SU-DHL-6 (cell line): ENCODE measurements at regions not wholly inside any gene's neighbourhood (a gene's known extent, or its start where the extent isn't known, plus 50 kb on each side); places are given as distances from the start of the nearest gene placed in this dataset.

Source experiments
- H2AFZ ChIP-seq: fragments of 200-600 bp; sonication (generic); 2 replicates; pipeline ENCODE4 v1.6.1; 2014; ENCODE audit warnings: low read depth, mild to moderate bottlenecking, moderate library complexity, mixed read lengths, antibody characterized with exemption, low read length; ENCODE audit not compliant: severe bottlenecking
- H3F3A ChIP-seq: fragments of 200-600 bp; shearing (Covaris generic); 2 replicates; pipeline ENCODE4 v1.6.0; 2016; ENCODE audit warnings: antibody characterized with exemption, mild to moderate bottlenecking; ENCODE audit not compliant: insufficient read depth
- H3K27ac ChIP-seq: fragments of 200-600 bp; sonication (generic); 2 replicates; pipeline ENCODE4 v1.5.1; 2016; ENCODE audit warnings: low read depth, mild to moderate bottlenecking, low read length, moderate library complexity, mixed read lengths
- H3K27me3 ChIP-seq: fragments of 200-600 bp; sonication (generic), shearing (Covaris generic); 2 replicates; pipeline ENCODE4 v1.6.0; 2014; ENCODE audit warnings: mild to moderate bottlenecking, low read length
- H3K36me3 ChIP-seq: fragments of 200-600 bp; sonication (generic); 2 replicates; pipeline ENCODE4 v1.6.1; 2014; ENCODE audit warnings: mild to moderate bottlenecking, low read length, mixed read lengths
- H3K4me2 ChIP-seq: fragments of 300-600, 200-600 bp; shearing (Covaris generic), sonication (generic); 2 replicates; pipeline ENCODE4 v1.6.0; 2014; ENCODE audit warnings: low read length, low read depth, mild to moderate bottlenecking; ENCODE audit not compliant: poor library complexity, severe bottlenecking
- H3K4me3 ChIP-seq: fragments of 200-600 bp; sonication (generic); 2 replicates; pipeline ENCODE4 v1.5.1; 2014; ENCODE audit warnings: antibody characterized with exemption, low read length, mild to moderate bottlenecking, mixed read lengths; ENCODE audit not compliant: insufficient read depth, poor library complexity, severe bottlenecking
- H3K79me2 ChIP-seq: fragments of 200-600 bp; sonication (generic); 2 replicates; pipeline ENCODE4 v1.6.1; 2014; ENCODE audit warnings: mild to moderate bottlenecking, low read length, moderate library complexity; ENCODE audit not compliant: insufficient read depth
- H3K9ac ChIP-seq: fragments of 200-600 bp; sonication (generic); 2 replicates; pipeline ENCODE4 v1.7.0; 2014; ENCODE audit warnings: mild to moderate bottlenecking, low read length
- H3K9me2 ChIP-seq: fragments of 200-600 bp; sonication (generic); replicated peaks from 2 replicates; pipeline ENCODE4 v1.6.1; 2014; ENCODE audit warnings: low read length; ENCODE audit not compliant: insufficient read depth
- H3K9me3 ChIP-seq: fragments of 200-600 bp; sonication (generic); 2 replicates; pipeline ENCODE4 v1.6.1; 2014; ENCODE audit warnings: low read length, mixed read lengths; ENCODE audit not compliant: insufficient read depth
- H4K20me1 ChIP-seq: fragments of 200-600 bp; sonication (generic); 2 replicates; pipeline ENCODE4 v1.6.1; 2014; ENCODE audit warnings: low read depth, mild to moderate bottlenecking, antibody characterized with exemption, low read length, moderate library complexity, mixed read lengths
- CTCF ChIP-seq: fragments of 200-600 bp; sonication (generic); IDR thresholded peaks from one replicate; pipeline ENCODE4 v1.5.1; 2017; ENCODE audit warnings: antibody characterized with exemption, mild to moderate bottlenecking, low read length, moderate library complexity; ENCODE audit not compliant: insufficient read depth, poor library complexity, severe bottlenecking
- EZH2phosphoT487 ChIP-seq: fragments of 200-600 bp; sonication (generic), shearing (Covaris generic); conservative IDR thresholded peaks from 2 replicates; pipeline ENCODE4 v1.6.1; 2018; ENCODE audit warnings: mild to moderate bottlenecking, antibody characterized with exemption, low read length, moderate library complexity, mixed read lengths

DNA sequence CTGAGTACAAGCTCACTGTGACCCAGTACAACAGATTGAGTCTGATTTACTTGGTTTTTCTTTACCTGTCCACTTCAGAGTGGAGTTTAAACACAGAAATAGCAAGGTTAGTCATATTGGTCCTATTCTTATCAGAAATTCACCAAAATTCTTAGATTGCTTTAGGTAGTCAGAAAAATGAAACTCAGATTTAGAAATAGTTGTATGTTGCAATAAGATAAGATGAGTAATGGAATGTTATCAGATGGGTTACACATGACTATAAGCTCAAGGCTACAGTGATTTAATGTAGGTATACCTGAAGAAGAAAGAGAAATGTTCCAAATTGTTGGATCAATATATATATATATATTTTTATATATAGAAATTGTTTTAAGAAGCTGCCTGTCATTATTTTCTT, 524.1 kb downstream of the LRFN5 start:
- Histone ChIP-seq H3K79me2 (no peaks in the 10 kb centered on the region), H3K9me2 (no peaks in the 10 kb centered on the region), H3F3A (no peaks in the 10 kb centered on the region), H3K27ac (no peak overlapping the region), H3K36me3 (no peaks in the 10 kb centered on the region), H3K4me3 (no peak overlapping the region), H4K20me1 (no peaks in the 10 kb centered on the region), H2AFZ (peak overlapping the region; percentile 39), H3K9ac (no peak overlapping the region), H3K9me3 (0 out of 2 replicates have a peak, but pooled peaks cover 2% of the 10 kb centered on the region), H3K27me3 (no peaks in the 10 kb centered on the region), H3K4me2 (no peak overlapping the region)
- TF ChIP-seq CTCF (no peak), EZH2phosphoT487 (no peak)

DNA sequence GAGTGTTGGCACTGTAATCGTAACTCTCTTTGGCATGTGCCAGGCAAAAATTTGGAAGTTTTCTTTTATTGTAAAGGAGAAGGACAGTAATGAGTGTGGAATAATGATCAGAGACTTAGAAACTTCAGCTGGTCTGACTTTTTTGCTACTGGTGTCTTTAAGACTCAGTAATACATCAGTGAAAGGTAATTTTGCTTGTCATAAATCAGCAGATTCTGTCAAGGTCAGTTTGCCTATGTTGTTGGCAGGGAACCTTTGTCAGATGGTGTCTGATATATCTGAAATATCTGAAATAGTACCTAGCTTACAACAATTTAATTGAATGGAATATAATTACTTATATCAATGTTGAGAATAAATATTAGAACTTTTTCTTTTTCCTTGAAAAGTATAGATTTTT, 516.9 kb downstream of the LRFN5 start:
- Histone ChIP-seq H3K27me3 (no peaks in the 10 kb centered on the region), H3K4me2 (no peak overlapping the region), H3K36me3 (no peaks in the 10 kb centered on the region), H3K79me2 (no peaks in the 10 kb centered on the region), H3K9me3 (0 out of 2 replicates have a peak, but pooled peaks cover 2% of the 10 kb centered on the region), H2AFZ (peak overlapping the region; percentile 6), H3K9ac (no peak overlapping the region), H3K4me3 (no peak overlapping the region), H3F3A (no peaks in the 10 kb centered on the region), H4K20me1 (no peaks in the 10 kb centered on the region), H3K9me2 (no peaks in the 10 kb centered on the region), H3K27ac (no peak overlapping the region)
- TF ChIP-seq CTCF, result no peak

DNA sequence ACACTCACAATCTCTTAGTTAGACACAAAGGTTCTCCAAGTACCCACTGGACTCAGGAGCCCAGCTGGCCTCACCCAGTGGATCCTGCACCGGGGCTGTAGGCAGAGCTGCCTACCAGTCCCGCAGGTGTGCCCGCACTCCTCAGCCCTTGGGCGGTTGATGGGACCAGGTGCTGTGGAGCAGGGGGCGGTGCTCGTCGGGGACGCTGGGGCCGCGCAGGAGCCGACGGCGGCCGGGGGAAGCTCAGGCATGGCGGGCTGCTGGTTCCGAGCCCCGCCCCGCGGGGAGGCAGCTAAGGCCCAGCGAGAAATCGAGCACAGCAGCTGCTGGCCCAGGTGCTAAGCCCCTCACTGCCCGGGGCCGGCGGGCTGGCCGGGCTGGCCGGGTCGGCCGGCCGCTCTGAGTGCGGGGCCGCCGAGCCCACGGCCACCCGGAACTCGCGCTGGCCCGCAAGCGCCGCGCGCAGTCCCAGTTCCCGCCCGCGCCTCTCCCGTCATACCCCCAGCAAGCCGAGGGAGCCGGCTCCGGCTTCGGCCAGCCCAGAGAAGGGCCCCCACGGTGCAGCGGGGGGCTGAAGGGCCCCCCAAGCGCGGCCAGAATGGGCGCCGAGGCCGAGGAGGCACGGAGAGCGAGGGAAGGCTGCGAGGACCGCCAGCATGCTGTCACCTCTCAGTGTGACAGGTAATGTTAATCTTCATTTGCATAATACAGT, 506.8 kb downstream of the LRFN5 start:
- H3K9ac ChIP-seq, result no peak overlapping the region

More for the DNA sequence above, 506.8 kb downstream of the LRFN5 start:
- H3K4me3 ChIP-seq, result no peak overlapping the region
- no peaks in the 10 kb centered on the region for H3K27me3 ChIP-seq
- TF ChIP-seq EZH2phosphoT487 (no peak), CTCF (no peak)
- H2AFZ ChIP-seq, result no peak overlapping the region
- H3K9me2 ChIP-seq, result no peaks in the 10 kb centered on the region
- no peaks in the 10 kb centered on the region for H3F3A ChIP-seq
- no peak overlapping the region for H3K4me2 ChIP-seq
- H3K27ac ChIP-seq, result no peak overlapping the region
- H3K9me3 ChIP-seq, result no peaks in the 10 kb centered on the region
- no peaks in the 10 kb centered on the region for H4K20me1 ChIP-seq
- H3K79me2 ChIP-seq, result no peaks in the 10 kb centered on the region
- no peaks in the 10 kb centered on the region for H3K36me3 ChIP-seq
